ENCODE measurements at regions not wholly inside any gene's neighbourhood (a gene's known extent, or its start where the extent isn't known, plus 50 kb on each side); places are given as distances from the start of the nearest gene placed in this dataset.

DNA sequence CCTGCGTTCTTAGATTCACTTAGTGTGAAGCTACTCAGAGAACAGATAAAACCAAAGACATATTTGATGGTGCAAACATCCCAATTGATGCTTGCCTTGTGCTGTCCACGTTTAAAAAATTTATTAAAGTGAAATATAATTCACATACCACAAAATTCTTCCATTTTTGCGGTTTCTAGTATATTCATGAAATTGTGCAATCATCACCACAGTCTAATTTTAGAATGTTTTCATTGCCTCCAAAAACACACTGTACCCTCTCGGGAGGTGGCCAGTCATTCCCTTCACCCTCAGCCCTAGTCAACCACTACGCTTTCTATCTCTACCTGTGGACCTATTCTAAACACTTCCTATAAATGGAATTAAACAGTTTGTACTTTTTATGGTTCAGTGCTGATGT, 1109.2 kb downstream of the FLRT2 start:
- Mint-ChIP-seq H3K9me3 (no peaks in the 10 kb centered on the region), H3K4me1 (no peaks in the 10 kb centered on the region), H3K27ac (no peak overlapping the region), H3K27me3 (no peaks in the 10 kb centered on the region), H3K36me3 (no peaks in the 10 kb centered on the region), H3K4me3 (no peak overlapping the region)
- POLR2A ChIA-PET: no interaction called here
- ATAC-seq (ENCODE audit: low read depth) (no peak), DNase-seq (no peak)

DNA sequence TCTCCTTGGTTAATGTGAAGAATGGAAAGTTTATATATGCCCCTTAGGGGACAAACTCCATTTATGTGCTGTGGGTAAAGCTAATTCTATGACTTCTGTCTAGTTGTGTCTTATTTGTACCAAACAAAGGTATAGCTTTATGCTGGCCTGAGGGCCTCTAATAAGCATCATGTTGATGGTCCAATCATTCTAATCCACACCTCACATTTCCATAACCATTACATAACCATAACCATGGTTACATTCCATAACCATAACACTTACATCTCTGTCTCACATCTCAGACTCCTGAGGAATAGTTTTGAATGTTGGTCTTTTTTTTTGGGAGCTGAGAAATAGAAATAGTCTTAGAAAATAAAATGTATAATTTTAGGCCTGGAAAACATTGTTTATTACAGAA, 1097.1 kb downstream of the FLRT2 start:
- DNase-seq (no peak), ATAC-seq (ENCODE audit: low read depth) (no peak)
- Mint-ChIP-seq H3K4me3 (no peak overlapping the region), H3K4me1 (no peaks in the 10 kb centered on the region), H3K27me3 (no peaks in the 10 kb centered on the region), H3K27ac (no peak overlapping the region), H3K36me3 (no peaks in the 10 kb centered on the region), H3K9me3 (no peaks in the 10 kb centered on the region)
- POLR2A ChIA-PET: no interaction called here

DNA sequence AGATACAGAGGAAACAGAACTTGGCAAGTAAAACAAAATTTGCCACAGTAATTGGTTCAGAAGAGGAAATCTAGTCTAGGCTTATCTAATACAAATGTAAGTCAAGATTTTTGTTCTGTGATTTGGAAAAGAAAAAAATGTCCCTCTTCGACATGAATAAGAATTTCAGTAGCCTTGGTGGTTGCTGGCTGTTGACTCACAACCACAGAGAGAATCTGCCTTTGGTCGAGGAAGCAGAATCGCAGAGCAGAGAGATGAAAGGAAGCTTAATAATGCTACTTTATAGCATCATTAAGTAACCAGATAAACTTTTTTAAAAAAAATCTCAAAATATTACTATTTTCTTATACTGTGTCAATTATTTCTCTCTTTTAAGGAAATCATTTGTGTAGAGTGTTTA, 1096.6 kb downstream of the FLRT2 start:
- Mint-ChIP-seq H3K9me3 (no peaks in the 10 kb centered on the region), H3K4me1 (no peaks in the 10 kb centered on the region), H3K27ac (no peak overlapping the region), H3K36me3 (no peaks in the 10 kb centered on the region), H3K27me3 (no peaks in the 10 kb centered on the region), H3K4me3 (no peak overlapping the region)
- DNase-seq: no peak
- ATAC-seq (ENCODE audit: low read depth): no peak
- POLR2A ChIA-PET: no interaction called here

DNA sequence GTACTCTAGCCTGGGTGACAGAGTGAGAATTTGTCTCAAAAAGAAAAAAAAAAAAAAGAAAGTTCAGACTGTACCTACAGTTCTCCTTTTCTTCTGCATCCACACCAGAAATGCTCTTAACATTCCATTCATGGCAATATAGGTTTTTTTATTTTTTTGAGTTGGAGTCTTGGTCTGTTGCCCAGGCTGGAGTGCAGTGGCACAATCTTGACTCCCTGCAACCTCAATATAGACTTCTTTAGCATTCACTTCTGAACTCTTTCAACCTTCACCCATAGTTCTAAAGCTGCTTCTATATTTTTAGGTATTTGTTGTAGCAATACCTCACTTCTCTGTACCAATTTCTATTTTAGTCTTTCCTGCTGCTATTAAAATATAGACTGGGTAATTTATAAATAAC, 1095.7 kb downstream of the FLRT2 start:
- no peaks in the 10 kb centered on the region for H3K36me3 Mint-ChIP-seq
- H3K4me3 Mint-ChIP-seq: no peak overlapping the region
- H3K4me1 Mint-ChIP-seq: no peaks in the 10 kb centered on the region
- ATAC-seq (ENCODE audit: low read depth) (no peak), DNase-seq (no peak)
- POLR2A ChIA-PET: no interaction called here
- H3K27ac Mint-ChIP-seq: no peak overlapping the region
- no peaks in the 10 kb centered on the region for H3K9me3 Mint-ChIP-seq
- H3K27me3 Mint-ChIP-seq: no peaks in the 10 kb centered on the region

DNA sequence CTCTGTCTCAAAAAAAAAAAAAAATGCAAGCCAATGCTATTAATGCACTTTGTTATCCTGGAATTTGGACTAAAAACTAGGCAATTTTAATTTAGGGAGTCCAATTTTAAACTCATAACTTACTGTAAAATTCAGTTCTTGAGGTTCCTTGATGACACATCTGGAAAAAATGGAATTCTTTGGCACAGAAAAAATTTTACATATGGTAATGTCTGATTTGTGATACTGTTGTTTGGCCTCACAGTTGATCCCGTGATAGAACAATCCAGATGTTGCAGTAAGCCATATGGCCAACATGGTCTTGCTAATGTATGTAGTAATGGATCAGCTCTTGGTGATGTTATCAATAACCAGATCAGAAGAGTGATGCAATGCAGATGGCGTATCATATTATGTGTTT, 1089.8 kb downstream of the FLRT2 start:
- Mint-ChIP-seq H3K27ac (no peak overlapping the region), H3K9me3 (no peaks in the 10 kb centered on the region), H3K4me1 (no peaks in the 10 kb centered on the region), H3K4me3 (no peak overlapping the region), H3K27me3 (no peaks in the 10 kb centered on the region), H3K36me3 (no peaks in the 10 kb centered on the region)
- no peak for DNase-seq
- POLR2A ChIA-PET: no interaction called here
- ATAC-seq (ENCODE audit: low read depth): no peak

DNA sequence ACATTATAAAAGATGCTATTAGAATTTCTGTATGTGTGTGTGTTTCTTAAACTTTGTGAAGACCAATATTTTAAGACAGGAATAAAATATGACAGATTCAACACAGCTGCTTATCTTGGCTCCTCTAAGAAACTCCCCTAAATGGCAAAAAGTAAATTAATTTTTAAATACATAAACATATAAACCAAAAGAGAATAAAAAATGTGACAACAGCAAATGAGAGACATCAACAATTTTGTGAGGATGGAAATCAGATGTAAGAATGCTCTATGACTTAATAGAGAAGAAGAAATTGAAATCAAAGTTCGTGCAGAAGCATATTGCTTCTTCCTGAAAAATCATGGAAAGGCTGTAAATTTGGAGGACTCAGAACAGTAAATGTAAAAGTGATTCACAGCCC, 1083.8 kb downstream of the FLRT2 start:
- DNase-seq (no peak), ATAC-seq (ENCODE audit: low read depth) (no peak)
- POLR2A ChIA-PET: no interaction called here
- Mint-ChIP-seq H3K4me1 (no peaks in the 10 kb centered on the region), H3K4me3 (no peak overlapping the region), H3K9me3 (no peaks in the 10 kb centered on the region), H3K36me3 (no peaks in the 10 kb centered on the region), H3K27me3 (no peaks in the 10 kb centered on the region), H3K27ac (no peak overlapping the region)

DNA sequence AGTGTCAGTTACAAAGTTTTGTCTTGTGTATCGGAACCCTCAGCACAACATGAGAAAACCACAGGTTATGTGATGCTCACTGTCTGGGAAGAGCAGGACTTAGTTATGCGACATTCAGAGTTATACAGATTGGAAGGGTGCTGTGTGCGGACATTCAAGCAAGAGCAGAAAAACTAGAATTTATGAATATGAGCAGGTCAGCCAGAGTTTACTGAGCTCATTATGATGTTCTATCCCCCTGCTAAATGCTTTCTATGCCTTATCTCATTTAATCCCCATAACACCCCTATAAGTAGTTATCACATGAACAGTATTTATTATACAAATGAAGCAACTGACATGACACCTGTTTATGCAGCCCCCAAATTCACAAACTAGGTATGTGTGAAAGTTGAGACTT, 1083.2 kb downstream of the FLRT2 start:
- Mint-ChIP-seq H3K27ac (no peak overlapping the region), H3K4me3 (no peak overlapping the region), H3K27me3 (no peaks in the 10 kb centered on the region), H3K36me3 (no peaks in the 10 kb centered on the region), H3K9me3 (no peaks in the 10 kb centered on the region), H3K4me1 (no peaks in the 10 kb centered on the region)
- POLR2A ChIA-PET: no interaction called here
- ATAC-seq (ENCODE audit: low read depth): no peak
- DNase-seq: no peak

DNA sequence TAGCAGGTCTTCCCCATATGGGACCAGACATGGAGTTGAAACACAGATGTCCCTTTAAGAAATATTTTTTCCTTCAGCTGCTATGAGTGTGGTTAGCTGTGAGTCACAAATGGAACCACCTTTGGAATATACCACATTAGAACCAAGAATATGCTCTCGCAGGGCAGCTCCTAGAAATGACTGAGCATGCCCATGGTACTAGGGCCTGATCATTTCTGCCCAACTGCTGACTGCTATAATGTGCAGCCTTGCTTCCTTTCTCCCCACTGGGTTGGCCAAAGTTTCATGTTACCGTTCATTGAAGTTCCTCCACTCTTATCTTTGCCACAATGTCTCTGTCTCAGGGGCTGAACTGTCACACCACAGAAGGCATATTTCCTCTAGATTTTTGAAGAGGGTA, 1074.6 kb downstream of the FLRT2 start:
- H3K4me1 Mint-ChIP-seq: no peaks in the 10 kb centered on the region
- H3K36me3 Mint-ChIP-seq: no peaks in the 10 kb centered on the region
- no peaks in the 10 kb centered on the region for H3K27me3 Mint-ChIP-seq
- no peak overlapping the region for H3K27ac Mint-ChIP-seq
- POLR2A ChIA-PET: no interaction called here
- H3K9me3 Mint-ChIP-seq: no peaks in the 10 kb centered on the region
- ATAC-seq (ENCODE audit: low read depth) (no peak), DNase-seq (no peak)
- no peak overlapping the region for H3K4me3 Mint-ChIP-seq

DNA sequence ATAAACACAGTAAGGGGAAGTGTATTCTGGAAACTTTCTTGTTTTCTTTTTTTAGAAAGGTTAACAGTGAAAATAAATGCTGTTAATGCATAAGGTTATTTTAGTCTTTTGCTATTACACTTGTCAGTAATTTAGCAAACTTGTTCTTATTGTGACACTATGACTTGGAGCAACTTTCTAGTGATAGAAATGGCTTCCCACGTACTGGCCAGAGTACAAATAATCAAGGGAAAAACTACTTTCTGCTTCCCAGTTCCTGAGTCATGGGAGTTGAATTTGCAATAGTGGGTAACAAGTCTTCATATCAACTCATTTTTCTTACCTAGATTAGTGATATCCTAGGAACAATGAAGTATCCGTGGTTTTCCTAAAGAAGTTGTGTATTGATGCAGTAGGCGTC, 1072.3 kb downstream of the FLRT2 start:
- Mint-ChIP-seq H3K4me3 (no peak overlapping the region), H3K9me3 (no peaks in the 10 kb centered on the region), H3K4me1 (no peaks in the 10 kb centered on the region), H3K36me3 (no peaks in the 10 kb centered on the region), H3K27ac (no peak overlapping the region), H3K27me3 (no peaks in the 10 kb centered on the region)
- DNase-seq (no peak), ATAC-seq (ENCODE audit: low read depth) (no peak)
- POLR2A ChIA-PET: no interaction called here

DNA sequence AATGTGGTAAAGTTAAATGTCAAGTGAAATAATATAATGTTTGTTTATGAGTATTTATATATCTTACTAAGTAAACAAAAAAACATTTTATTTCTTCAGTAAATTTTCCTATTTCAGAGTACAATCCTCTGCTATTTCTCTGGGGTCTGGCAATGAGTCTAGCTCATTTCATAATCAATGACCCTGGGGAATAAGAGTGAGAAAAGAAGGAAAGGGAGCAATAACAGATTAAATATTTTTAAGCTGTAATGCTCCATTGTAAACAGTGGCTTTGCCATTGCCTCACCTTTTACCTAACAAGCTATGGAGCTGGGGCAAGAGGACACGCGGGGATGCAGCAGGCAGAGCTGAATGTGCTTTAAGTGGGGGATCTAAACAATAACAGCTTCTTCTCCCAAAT, 1071.9 kb downstream of the FLRT2 start:
- POLR2A ChIA-PET: no interaction called here
- Mint-ChIP-seq H3K4me1 (no peaks in the 10 kb centered on the region), H3K27ac (no peak overlapping the region), H3K36me3 (no peaks in the 10 kb centered on the region), H3K9me3 (no peaks in the 10 kb centered on the region), H3K4me3 (no peak overlapping the region), H3K27me3 (no peaks in the 10 kb centered on the region)
- no peak for ATAC-seq (ENCODE audit: low read depth)
- no peak for DNase-seq

DNA sequence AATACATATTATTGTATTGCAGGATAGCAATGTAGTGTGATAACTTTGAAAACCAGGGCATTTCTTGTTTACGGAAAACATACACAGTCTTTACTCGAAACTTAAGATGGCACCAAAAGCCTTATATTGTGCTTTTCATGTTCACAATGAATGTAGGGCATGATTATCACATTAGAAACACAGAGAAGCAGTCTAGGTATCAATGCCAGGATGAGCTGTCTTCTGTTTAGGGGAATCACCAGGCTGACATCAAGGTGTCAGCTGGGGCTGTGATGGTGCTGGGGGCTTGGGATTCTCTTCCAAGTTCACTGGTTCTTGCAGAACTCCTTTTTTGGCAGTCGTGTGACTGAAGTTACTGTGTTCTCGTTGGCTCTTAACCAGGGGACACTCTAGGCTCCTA, 1067.3 kb downstream of the FLRT2 start:
- H3K4me3 Mint-ChIP-seq: no peak overlapping the region
- peaks cover under 1% of the 10 kb centered on the region for H3K9me3 Mint-ChIP-seq
- no peaks in the 10 kb centered on the region for H3K36me3 Mint-ChIP-seq
- no peaks in the 10 kb centered on the region for H3K27me3 Mint-ChIP-seq
- H3K4me1 Mint-ChIP-seq: no peaks in the 10 kb centered on the region
- H3K27ac Mint-ChIP-seq: no peak overlapping the region
- POLR2A ChIA-PET: no interaction called here
- DNase-seq: no peak
- ATAC-seq (ENCODE audit: low read depth): no peak

DNA sequence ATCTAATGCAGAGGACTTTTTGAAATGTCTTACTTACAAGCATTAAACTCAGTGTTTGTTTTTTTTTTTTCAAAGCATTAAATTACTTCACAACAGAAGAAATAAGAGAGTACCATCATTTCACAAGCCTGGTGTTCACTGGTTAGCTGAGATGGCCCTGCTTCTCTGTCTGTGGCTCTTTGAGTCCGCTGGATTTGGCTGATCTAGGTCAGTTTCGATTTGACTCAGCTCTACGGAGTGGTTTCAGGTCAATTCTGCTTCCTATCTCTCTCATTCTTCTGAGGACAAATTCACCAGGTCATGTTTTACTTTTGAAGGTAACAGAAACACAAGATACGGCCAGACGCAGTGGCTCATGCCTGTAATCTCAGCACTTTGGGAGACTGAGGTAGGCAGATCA, 1066.1 kb downstream of the FLRT2 start:
- Mint-ChIP-seq H3K4me1 (no peaks in the 10 kb centered on the region), H3K9me3 (peaks cover 1% of the 10 kb centered on the region), H3K27ac (no peak overlapping the region)

DNA sequence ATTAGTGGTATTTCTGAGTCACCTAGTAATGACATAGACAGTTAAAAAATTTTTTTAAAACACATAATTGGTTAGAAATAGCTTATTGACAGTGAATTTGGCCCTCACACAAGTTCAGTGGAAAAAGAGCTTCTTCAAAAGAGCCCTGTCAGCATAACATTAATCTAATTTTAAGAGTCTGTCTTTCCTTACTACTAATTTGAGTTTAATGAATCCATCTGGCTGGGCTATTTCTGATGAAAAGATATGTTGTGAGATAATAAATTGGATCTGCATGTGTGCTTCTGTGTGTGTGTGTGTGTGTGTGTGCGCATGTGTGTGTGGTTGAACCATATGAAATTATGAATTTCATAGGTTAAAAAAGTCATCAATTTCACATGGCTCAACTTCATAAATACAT, 1045.2 kb downstream of the FLRT2 start:
- DNase-seq (no peak), ATAC-seq (ENCODE audit: low read depth) (no peak)
- Mint-ChIP-seq H3K9me3 (peaks cover 5% of the 10 kb centered on the region), H3K27ac (no peak overlapping the region), H3K27me3 (no peaks in the 10 kb centered on the region), H3K36me3 (no peaks in the 10 kb centered on the region), H3K4me3 (no peak overlapping the region), H3K4me1 (no peaks in the 10 kb centered on the region)
- POLR2A ChIA-PET: no interaction called here

More for the DNA sequence above, 1066.1 kb downstream of the FLRT2 start:
- ATAC-seq (ENCODE audit: low read depth) (no peak), DNase-seq (no peak)
- POLR2A ChIA-PET: no interaction called here
- H3K4me3 Mint-ChIP-seq: no peak overlapping the region
- H3K36me3 Mint-ChIP-seq: no peaks in the 10 kb centered on the region
- H3K27me3 Mint-ChIP-seq: no peaks in the 10 kb centered on the region

DNA sequence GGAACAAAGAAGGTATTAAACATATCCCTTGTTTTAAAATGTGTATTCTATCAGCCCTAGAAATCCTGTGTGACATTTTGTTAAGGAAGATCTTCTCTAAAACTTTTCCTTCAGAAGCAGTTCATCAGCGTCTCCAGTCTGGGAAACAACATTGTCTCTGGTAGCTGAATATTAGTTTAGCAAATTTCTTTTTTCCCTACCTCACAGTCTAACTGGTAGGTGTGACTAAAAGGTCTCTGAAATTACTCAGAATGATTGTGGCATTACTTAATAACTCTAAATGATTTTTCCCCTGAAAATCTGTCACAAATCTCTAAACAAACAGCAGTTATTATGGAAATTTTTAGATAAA, 1044.8 kb downstream of the FLRT2 start:
- no peak overlapping the region for H3K27ac Mint-ChIP-seq
- no peaks in the 10 kb centered on the region for H3K4me1 Mint-ChIP-seq
- POLR2A ChIA-PET: no interaction called here
- ATAC-seq (ENCODE audit: low read depth) (no peak), DNase-seq (no peak)
- peaks cover 5% of the 10 kb centered on the region for H3K9me3 Mint-ChIP-seq
- no peaks in the 10 kb centered on the region for H3K36me3 Mint-ChIP-seq
- no peaks in the 10 kb centered on the region for H3K27me3 Mint-ChIP-seq
- H3K4me3 Mint-ChIP-seq: no peak overlapping the region

DNA sequence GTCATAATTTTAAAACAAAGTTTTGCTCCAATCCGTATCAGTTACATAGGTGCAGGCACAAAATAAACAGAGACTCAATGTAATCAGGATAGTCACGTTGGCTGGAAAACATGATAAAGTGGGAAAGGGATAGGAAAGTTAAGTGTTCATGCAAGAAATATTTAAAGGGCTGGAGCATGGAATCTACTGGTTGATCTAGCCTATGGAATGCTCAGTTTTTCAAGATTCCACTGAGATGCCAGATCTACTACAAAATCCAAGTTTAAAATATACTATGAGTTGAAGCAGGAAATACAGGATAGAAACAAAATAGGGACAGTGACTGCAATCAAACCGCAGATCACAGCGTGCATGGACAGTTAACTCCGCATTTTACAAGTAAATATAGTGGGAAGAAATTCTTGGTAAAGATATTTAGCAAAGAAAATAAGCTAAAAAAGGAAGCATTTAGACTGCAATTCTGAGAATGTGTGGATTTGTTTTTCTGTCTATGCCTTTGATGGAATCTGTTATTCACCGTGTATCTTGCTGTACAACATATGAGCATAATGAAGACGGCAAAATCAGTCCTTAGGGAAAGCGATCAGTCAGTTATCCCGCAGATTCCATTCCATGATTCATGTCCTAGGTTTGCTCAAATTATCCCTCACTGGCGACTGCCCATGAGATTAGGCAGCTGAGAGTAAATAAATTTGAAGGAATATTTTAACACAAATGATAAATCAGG, 1044.3 kb downstream of the FLRT2 start:
- POLR2A ChIA-PET: no interaction called here
- Mint-ChIP-seq H3K27ac (no peak overlapping the region), H3K36me3 (no peaks in the 10 kb centered on the region), H3K4me1 (no peaks in the 10 kb centered on the region), H3K27me3 (no peaks in the 10 kb centered on the region), H3K9me3 (peaks cover 5% of the 10 kb centered on the region), H3K4me3 (no peak overlapping the region)
- no peak for DNase-seq
- ATAC-seq (ENCODE audit: low read depth): no peak
